K562 (cell line): ENCODE measurements at regions not wholly inside any gene's neighbourhood (a gene's known extent, or its start where the extent isn't known, plus 50 kb on each side); places are given as distances from the start of the nearest gene placed in this dataset.

Experiments
- AFF1 ChIP-seq, 2 experiments: fragments of 450-650 bp; IDR thresholded peaks; 2 replicates each; pipeline ENCODE4 v1.6.1; 2018; ENCODE audit warnings: mild to moderate bottlenecking in 2 of 2, low read depth in 1 of 2; ENCODE audit not compliant: partially characterized antibody in 2 of 2
- CSDE1 ChIP-seq, 2 experiments: fragments of 450-650 bp; IDR thresholded peaks; 2 replicates each; pipeline ENCODE4 v1.6.1; 2016; ENCODE audit warnings: mild to moderate bottlenecking in 1 of 2
- ETV6 ChIP-seq, 3 experiments: fragments of 150-350 bp in 1 of 3; sonication (generic) in 1 of 3; formaldehyde crosslinking in 1 of 3; IDR thresholded peaks; 2 replicates each; pipeline versions ENCODE4 v1.6.1 to v1.8.0; 2014 to 2022; ENCODE audit warnings: borderline replicate concordance in 2 of 3, low read depth in 2 of 3, antibody characterized with exemption in 1 of 3, low read length in 1 of 3, mild to moderate bottlenecking in 1 of 3, missing genetic modification reagents in 1 of 3
- FOXA3 ChIP-seq, 2 experiments: fragments of 450-650 bp in 1 of 2; sonication (generic) in 1 of 2; formaldehyde crosslinking; IDR thresholded peaks in 1 of 2; conservative IDR thresholded peaks in 1 of 2; 2 replicates each; pipeline versions ENCODE4 v1.4.0 to v1.8.0; 2020 to 2022; ENCODE audit warnings: mild to moderate bottlenecking in 2 of 2, missing genetic modification reagents in 1 of 2
- HNRNPUL1 ChIP-seq: fragments of 200-400 bp; formaldehyde crosslinking; IDR thresholded peaks from 2 replicates; pipeline ENCODE4 v1.6.1; 2017; ENCODE audit warnings: low read length
- KLF6 ChIP-seq: fragments of 250-450 bp; sonication (Bioruptor Pico); IDR thresholded peaks from 2 replicates; pipeline ENCODE4 v1.4.0; 2020; ENCODE audit warnings: mild to moderate bottlenecking, moderate library complexity, borderline replicate concordance
- MITF ChIP-seq: IDR thresholded peaks from 2 replicates; pipeline ENCODE4 v1.6.1; 2014; ENCODE audit warnings: antibody characterized with exemption
- MXD1 ChIP-seq: fragments of 250-450 bp; sonication (Bioruptor Pico); IDR thresholded peaks from 2 replicates; pipeline ENCODE4 v1.8.0; 2021; ENCODE audit warnings: borderline replicate concordance, mild to moderate bottlenecking, moderate library complexity; ENCODE audit not compliant: poor library complexity, severe bottlenecking
- RAD51 ChIP-seq: fragments of 450-650 bp; IDR thresholded peaks from 2 replicates; pipeline ENCODE4 v1.7.1; 2016; ENCODE audit warnings: low read depth, mild to moderate bottlenecking, borderline replicate concordance
- RFX1 ChIP-seq: fragments of 450-650 bp; IDR thresholded peaks from 2 replicates; pipeline ENCODE4 v1.6.1; 2016; ENCODE audit warnings: mild to moderate bottlenecking, moderate library complexity
- RNF2 ChIP-seq: sonication (generic); IDR thresholded peaks from 2 replicates; pipeline ENCODE4 v1.6.1; 2016
- USF2 ChIP-seq: sonication (generic); formaldehyde crosslinking; IDR thresholded peaks from 2 replicates; pipeline ENCODE4 v1.5.0; 2020; ENCODE audit warnings: missing genetic modification reagents
- ZBTB17 ChIP-seq: fragments of 450-650 bp; formaldehyde crosslinking; IDR thresholded peaks from 2 replicates; pipeline ENCODE4 v1.4.0; 2020; ENCODE audit warnings: mild to moderate bottlenecking
- ZNF175 ChIP-seq: fragments of 200-800 bp; sonication (Bioruptor generic); IDR thresholded peaks from 2 replicates; pipeline ENCODE4 v1.6.1; 2016; ENCODE audit warnings: low read depth, mild to moderate bottlenecking, missing genetic modification characterization, missing compliant biosample characterization
- ZNF217 ChIP-seq: sonication (generic); formaldehyde crosslinking; IDR thresholded peaks from 2 replicates; pipeline ENCODE4 v1.8.0; 2022; ENCODE audit warnings: mild to moderate bottlenecking, missing genetic modification reagents
- ZNF76 ChIP-seq: fragments of 250-450 bp; sonication (Bioruptor Pico); IDR thresholded peaks from 2 replicates; pipeline ENCODE4 v1.4.0; 2020; ENCODE audit warnings: mild to moderate bottlenecking, moderate library complexity, borderline replicate concordance

GRCh38 chr10:78843495-78843894, 225.3 kb upstream of the ZMIZ1 start (continued):
- no peak for TF ChIP-seq KLF6 (CRISPR knock-in tag)
- TF ChIP-seq ZBTB17 (CRISPR knock-in tag), result no peak
- TF ChIP-seq RAD51, result peak; percentile 63; the same call in 1 of the 2 replicates
- no peak for TF ChIP-seq ETV6 (IDR thresholded peaks at IDR 0.05; ENCODE audit: borderline replicate concordance in 1 of 2, low read depth in 2 of 2, low read length in 1 of 2)
- no peak for TF ChIP-seq ETV6 (CRISPR knock-in tag; IDR thresholded peaks at IDR 0.05; ENCODE audit: borderline replicate concordance)
- TF ChIP-seq MXD1 (CRISPR knock-in tag), result no peak
- TF ChIP-seq RNF2, result no peak
- no peak for TF ChIP-seq RFX1
- no peak for TF ChIP-seq CSDE1 (IDR thresholded peaks at IDR 0.05)
- TF ChIP-seq ZNF76 (CRISPR knock-in tag), result no peak
- TF ChIP-seq ZNF217 (CRISPR knock-in tag), result no peak
- TF ChIP-seq FOXA3 (CRISPR knock-in tag; conservative IDR thresholded peaks at IDR 0.05 in 1 of 2, IDR thresholded peaks at IDR 0.05 in 1 of 2), result no peak
- TF ChIP-seq MITF, result no peak
- TF ChIP-seq HNRNPUL1, result no peak
- peak; percentile 81 for TF ChIP-seq USF2 (CRISPR knock-in tag)
- peak in 1 of 2 experiments; percentile 73 for TF ChIP-seq AFF1 (IDR thresholded peaks at IDR 0.05; ENCODE audit: low read depth in 1 of 2, partially characterized antibody in 2 of 2)
- TF ChIP-seq ZNF175, result no peak
- TF ChIP-seq, all 486 proteins: peak for 6
